OCI-LY3 (cell line): ENCODE measurements at regions not wholly inside any gene's neighbourhood (a gene's known extent, or its start where the extent isn't known, plus 50 kb on each side); places are given as distances from the start of the nearest gene placed in this dataset.

Experiments
- EZH2phosphoT487 ChIP-seq: fragments of 200-600 bp; shearing (Covaris generic); IDR thresholded peaks from 2 replicates; pipeline ENCODE4 v1.6.1; 2018; ENCODE audit warnings: antibody characterized with exemption, mixed run types, low read depth
- TF ChIP-seq, protein P1 (sequence below): fragments of 200-600, 300-600 bp; sonication (generic); IDR thresholded peaks from 2 replicates; pipeline ENCODE4 v1.5.1; 2014; ENCODE audit warnings: antibody characterized with exemption, low read length, low read depth

DNA sequence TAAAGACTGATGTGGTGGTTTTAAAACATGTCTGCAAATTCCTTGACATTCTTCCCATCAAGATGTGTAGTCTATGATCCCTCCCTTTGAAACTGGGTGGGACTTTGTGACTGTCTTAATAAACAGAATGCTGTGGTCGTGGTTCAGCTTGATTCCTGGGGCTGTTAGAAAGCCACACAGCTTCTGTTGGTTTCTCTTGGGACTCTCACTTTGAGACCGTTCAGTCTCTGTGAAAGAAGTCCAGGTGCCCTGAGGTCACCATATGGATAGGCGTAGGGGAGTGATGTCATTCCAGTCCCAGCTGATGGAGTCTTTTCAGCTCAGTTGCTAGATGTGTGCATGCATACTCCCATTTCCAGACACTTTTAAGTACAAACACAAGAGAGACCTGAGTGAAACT is 216.6 kb downstream of the KDR start:
- TF ChIP-seq, protein P1, sequence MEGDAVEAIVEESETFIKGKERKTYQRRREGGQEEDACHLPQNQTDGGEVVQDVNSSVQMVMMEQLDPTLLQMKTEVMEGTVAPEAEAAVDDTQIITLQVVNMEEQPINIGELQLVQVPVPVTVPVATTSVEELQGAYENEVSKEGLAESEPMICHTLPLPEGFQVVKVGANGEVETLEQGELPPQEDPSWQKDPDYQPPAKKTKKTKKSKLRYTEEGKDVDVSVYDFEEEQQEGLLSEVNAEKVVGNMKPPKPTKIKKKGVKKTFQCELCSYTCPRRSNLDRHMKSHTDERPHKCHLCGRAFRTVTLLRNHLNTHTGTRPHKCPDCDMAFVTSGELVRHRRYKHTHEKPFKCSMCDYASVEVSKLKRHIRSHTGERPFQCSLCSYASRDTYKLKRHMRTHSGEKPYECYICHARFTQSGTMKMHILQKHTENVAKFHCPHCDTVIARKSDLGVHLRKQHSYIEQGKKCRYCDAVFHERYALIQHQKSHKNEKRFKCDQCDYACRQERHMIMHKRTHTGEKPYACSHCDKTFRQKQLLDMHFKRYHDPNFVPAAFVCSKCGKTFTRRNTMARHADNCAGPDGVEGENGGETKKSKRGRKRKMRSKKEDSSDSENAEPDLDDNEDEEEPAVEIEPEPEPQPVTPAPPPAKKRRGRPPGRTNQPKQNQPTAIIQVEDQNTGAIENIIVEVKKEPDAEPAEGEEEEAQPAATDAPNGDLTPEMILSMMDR, result no peak
- no peak for TF ChIP-seq EZH2phosphoT487
